Peyer's patch (tissue), 4 donors: ENCODE measurements at regions not wholly inside any gene's neighbourhood (a gene's known extent, or its start where the extent isn't known, plus 50 kb on each side); places are given as distances from the start of the nearest gene placed in this dataset.

ENCODE experiments used
- POLR2A ChIP-seq, 2 donors: fragments of 450-650 bp; IDR thresholded peaks; one replicate each; pipeline ENCODE4 v1.5.1; 2017; ENCODE audit warnings: antibody characterized with exemption in 2 of 2, mild to moderate bottlenecking in 2 of 2, moderate library complexity in 2 of 2
- TF ChIP-seq, protein P1 (sequence below), 6 experiments: fragments of 450-650 bp in 4 of 6; fragments of 200-600 bp in 2 of 6; sonication (generic) in 1 of 6; IDR thresholded peaks; one replicate each; pipeline ENCODE4 v1.5.1; 2017 to 2019; ENCODE audit warnings: antibody characterized with exemption in 6 of 6, mild to moderate bottlenecking in 3 of 6, moderate library complexity in 1 of 6

DNA sequence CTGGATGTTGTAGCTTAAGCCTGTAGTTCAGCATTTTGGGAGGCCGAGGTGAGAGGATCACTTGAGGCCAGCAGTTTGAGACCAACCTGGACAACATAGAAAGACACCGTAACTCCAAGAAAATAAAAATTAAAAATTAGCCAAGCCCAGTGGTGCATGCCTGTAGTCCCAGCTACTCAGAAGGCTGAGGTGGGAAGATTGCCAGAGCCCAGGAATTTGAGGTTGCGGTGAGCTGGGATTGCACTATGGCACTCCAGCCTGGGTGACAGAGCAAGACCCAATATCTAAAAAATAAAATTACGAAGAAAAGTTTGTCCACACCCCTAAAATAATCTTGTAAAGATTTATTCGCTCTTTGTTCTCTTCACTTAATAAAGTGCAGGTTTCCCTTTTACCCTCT, 951.0 kb downstream of the TYW1 start:
- TF ChIP-seq, protein P1, sequence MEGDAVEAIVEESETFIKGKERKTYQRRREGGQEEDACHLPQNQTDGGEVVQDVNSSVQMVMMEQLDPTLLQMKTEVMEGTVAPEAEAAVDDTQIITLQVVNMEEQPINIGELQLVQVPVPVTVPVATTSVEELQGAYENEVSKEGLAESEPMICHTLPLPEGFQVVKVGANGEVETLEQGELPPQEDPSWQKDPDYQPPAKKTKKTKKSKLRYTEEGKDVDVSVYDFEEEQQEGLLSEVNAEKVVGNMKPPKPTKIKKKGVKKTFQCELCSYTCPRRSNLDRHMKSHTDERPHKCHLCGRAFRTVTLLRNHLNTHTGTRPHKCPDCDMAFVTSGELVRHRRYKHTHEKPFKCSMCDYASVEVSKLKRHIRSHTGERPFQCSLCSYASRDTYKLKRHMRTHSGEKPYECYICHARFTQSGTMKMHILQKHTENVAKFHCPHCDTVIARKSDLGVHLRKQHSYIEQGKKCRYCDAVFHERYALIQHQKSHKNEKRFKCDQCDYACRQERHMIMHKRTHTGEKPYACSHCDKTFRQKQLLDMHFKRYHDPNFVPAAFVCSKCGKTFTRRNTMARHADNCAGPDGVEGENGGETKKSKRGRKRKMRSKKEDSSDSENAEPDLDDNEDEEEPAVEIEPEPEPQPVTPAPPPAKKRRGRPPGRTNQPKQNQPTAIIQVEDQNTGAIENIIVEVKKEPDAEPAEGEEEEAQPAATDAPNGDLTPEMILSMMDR (IDR thresholded peaks at IDR 0.05): no peak
- TF ChIP-seq POLR2A (IDR thresholded peaks at IDR 0.05): no peak
